GM21390 (cell line): ENCODE measurements at regions not wholly inside any gene's neighbourhood (a gene's known extent, or its start where the extent isn't known, plus 50 kb on each side); places are given as distances from the start of the nearest gene placed in this dataset.
"Not testable (repeated sequence)": the region's sequence is repeated elsewhere in the genome, so short reads cannot be mapped to it uniquely, and the experiment has no call there.

Experiments used
- ATAC-seq: cut with Tn5 transposase; IDR thresholded peaks from one replicate; pipeline ENCODE4 v1.9.1; 2021; ENCODE audit not compliant: unreplicated experiment

DNA sequence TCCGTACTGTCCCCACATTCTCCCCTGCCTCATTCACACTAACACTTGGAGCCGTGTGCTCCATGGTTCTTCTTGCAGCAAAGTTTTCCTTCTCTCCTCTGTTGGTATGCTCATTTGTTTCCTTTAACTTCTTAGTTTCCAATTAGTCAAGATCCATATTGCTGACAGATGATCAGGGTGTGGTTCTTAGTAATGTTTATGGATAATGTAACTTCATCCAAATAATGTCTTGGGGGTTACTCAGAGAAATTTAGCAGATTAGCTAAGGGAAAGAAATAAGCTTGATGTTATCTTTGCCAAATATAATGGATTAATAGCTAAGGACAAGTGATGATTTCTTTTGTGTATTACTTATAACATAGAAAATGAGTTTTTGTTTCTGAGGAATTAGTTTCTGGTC is 174.4 kb downstream of the NUFIP1 start:
- ATAC-seq, result no peak

DNA sequence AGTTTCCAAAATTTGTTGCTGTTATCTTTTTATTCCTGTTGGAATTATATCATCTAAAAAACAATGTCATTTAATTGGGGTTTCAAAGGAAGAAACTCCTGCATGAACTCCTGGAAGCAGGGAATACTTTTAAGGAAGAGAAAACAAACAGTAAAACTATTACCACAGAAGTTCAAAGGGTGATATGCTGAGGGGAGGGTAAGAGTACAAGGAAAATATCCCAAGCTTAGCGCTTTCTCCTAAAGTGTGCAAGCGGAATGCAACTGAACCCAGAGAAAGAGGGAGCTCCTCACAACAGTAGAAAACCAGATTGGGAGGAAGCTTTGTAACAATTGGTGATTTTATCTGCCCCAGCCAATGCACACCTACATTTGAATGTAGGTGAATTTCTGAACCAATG is 175.1 kb downstream of the NUFIP1 start:
- ATAC-seq, result no peak

DNA sequence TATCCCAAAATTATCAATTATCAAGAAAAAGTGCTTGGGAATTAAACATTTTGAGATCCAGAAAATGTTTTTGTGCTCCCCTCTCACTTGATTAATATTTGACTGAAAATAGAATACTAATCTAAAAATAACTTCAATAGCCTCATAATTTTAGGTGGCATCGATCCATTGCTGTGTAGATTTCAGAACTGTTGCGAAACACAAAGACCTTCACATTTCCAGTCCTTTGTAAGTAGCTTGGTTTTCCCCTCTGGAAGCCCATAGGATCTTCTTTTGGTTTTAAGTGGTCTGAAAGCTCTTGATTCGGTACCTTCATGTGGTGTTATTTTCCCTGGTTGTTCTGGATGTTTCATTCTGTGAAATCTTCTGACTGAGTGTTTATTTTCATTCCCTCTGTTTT is 176.5 kb downstream of the NUFIP1 start:
- ATAC-seq, result no peak

- ATAC-seq, result no peak
Observed at GRCh38 chr13:44810061-44810840, 179.0 kb downstream of the NUFIP1 start.

DNA sequence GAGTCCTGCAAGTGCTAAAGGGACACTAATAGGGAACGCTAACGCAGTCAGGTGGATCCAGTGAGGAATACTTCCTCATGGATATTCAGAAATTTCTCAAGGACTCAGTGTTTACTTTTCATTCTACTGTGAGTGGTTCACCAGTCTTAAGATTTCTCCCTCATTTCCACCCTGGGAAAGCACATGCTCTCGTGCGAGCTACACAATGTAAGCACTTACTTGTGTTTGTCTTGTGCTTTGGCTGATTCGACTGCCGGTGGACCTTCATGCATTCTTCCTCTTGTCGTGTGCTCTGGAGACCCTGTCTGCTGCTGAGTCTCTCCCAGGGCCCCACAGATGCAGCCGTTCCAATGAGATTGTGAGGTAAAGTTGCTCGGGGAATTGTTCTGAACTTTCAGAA is 180.1 kb downstream of the NUFIP1 start:
- ATAC-seq, result no peak

DNA sequence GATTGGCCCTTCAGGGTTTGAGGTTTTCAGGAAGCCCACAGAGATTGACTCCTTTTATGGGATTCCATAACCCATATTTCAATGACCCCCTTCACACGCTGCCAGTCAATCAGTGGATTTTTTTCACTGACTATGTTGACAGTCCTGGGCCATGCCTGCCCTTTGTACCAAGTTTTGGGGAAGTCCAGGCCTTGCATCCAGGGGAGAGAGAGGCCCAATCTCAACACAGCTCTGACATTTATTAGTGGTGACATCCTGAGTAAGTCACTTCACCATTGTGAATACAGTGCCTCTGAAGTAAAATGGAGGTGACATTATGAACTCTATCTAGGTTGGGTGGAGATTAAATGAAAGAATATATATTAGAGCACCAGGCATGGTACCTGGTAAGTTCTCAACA is 181.1 kb downstream of the NUFIP1 start:
- no peak for ATAC-seq

DNA sequence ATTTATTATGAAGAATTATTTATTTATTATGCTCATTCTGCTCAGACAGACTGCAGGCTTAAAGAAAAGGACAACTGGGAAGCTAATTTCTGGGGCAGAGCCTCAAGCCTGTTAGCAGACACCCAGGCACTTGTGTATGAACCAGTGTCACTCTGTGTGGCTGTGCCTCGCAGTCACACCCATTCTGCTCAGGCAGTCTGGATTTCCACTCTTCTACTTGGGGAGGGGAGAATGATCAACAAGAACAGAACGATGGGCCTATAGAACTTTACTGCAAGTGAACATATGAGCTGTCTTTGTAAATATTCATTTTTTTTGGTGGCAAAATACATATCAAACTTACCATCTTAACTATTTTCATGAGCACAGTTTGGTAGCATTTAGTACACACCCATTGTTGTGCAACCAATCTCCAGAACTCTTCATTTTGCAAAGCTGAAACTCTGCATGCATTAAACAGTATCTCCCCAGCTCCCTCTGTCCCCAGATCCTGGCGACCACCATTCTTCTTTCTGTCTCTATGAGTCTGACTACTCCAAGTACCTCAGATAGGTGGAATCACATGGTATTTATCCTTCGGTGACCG is 181.7 kb downstream of the NUFIP1 start:
- ATAC-seq, result no peak

DNA sequence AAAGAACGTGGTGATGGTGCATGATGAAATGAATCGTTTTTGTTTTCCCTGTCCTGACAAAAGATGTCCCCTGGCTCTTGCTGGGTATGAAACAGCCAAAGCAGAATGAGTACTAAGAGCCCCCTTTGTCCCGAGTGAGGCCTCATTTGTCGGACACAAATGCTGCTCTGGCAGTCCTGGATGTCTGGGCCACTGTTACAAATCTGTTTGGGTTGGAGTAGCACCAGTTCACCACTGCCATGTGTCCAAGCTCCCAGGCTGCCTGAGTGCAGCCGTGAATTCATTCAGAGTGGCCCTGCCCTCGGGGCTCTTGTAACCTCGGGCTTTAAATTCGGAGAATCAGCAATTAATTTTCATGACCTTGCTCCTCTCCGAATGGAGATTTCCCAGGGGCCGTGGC is 182.4 kb downstream of the NUFIP1 start:
- ATAC-seq, result no peak

DNA sequence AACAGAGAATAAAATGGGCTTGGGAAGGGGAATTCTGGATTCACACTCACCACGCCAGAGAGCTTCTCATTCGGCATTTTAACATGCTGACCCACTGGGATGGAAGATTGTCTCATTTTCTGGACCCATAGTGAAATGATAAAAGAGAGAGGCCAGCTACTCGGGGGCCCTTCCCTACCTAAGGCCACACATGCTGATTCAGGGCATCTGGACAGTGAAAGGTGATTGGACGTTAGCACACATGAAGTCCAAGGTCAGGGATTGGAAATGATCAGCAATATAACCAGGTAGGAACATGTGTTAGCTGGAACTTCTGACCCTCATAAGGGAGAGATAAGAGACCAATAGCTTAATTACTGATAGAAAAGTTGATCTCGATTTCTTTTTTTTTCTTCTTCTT is 183.7 kb downstream of the NUFIP1 start:
- no peak for ATAC-seq

- no peak for ATAC-seq
Observed at GRCh38 chr13:44803390-44803789, 185.9 kb downstream of the NUFIP1 start.

GRCh38 chr13:44802491-44802890 is 186.8 kb downstream of the NUFIP1 start:
- no peak for ATAC-seq

DNA sequence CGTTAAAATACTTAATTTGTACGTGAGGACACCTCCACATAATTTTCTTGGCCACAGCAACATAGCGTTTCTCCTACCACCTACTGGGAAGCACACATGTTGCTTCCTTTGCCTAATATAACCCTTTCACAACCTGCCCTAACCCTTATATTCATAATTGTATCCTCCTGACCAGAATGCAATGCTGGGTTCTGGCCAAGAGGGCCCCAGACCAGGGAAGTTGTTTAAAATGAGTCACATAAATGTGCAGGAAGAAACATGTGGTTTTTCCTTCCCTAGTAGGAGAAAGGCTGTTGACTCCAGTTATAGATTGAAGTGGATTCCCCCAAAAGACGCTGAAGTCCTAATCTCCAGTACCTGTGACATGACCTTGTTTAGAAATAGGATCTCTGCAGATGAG is 187.3 kb downstream of the NUFIP1 start:
- no peak for ATAC-seq

- no peak for ATAC-seq
Observed at GRCh38 chr13:44800626-44801025, 188.6 kb downstream of the NUFIP1 start.

DNA sequence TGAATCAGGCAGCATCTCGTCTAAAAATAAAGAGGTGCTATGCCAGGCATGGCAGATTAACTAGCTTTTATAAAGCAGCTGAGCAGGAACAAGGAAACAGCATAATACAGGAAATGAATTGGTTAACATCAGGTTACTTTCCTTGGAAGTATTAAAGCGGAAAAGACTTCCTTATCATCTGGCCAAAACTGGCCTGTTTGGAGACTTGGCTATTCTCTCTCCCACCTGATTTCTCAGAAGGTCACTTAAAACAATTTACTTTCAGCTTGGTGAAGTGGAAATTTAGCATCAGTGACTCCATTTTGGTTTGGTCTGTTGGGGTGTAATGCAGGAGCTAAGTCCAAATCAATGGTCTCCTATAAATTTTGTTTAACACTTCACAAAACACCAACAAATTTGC is 191.6 kb downstream of the NUFIP1 start:
- ATAC-seq, result no peak

DNA sequence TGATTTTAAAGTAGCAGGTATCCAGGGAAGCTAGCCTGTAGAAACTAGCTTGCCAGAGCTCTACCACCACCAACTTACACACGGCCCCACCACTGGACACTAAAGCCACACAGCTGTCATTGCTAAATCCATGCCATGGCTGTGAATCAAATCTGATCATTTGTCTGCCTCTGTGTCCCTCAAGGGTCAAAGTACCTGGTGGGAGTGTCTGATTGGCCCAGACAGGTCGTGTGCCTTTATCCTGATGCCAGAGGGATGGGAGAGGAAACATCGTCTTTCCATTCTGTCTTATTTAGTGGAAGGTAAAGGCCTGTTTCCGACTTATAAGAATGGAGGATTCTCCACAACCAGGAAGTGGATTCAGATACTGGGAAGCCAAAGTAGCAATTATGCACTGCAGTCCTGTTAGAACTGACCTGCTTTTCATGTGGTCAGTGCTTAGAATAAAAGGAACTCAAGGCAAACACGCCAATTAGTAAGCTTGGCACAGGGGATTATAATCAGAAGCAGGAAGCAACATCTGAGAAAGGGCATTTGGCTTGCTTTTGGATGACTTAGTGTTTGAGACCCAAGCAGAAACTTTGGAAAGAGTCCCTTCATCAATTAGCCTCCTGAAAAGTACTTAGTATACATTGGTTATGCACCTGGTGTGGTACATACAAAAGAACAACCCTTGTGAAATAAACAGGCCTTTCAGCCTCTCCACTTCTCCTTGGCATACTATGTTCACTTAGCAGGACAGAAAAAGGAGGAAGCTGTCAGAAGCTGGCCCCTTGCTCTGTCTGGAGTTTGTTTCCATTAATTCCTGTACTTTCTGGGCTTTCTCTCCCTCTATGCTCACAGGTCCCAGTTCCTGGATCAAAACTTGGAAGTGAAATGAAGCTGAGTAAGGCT is 192.4 kb downstream of the NUFIP1 start:
- no peak for ATAC-seq

DNA sequence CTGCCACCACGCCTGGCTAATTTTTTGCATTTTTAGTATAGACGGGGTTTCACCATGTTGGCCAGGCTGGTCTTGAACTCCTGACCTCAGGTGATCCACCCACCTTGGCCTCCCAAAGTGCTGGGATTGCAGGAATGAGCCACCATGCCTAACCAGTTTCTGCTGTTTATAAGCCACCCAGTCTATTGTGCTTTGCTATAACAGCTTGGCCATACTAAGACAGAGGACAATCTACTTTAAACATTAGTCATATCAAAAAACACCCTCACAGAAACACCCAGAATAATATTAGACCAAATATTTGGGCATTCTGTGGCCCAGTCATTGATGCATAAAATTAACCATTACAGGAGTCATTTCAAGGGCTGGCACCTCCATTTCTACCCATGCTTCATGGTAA is 193.2 kb downstream of the NUFIP1 start:
- ATAC-seq, result not testable (repeated sequence)

DNA sequence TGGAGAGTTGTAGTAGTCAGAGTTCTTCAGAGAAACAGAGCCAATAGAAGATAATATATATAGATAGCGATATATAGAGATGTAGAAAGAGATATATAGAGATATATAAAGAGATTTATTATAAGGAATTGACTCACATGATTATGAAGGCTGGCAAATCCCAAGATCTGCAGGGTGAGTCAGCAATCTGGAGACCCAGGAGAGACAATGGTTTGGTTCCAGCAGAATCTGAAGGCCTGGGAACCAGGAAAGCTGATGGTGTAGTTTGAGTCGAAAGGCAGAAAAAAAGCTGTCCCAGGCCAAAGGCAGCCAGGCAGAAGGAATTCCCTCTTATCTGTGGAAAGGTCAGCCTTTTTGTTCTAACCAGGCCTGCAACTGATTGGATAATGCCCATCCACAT is 194.1 kb downstream of the NUFIP1 start:
- ATAC-seq, result no peak

- ATAC-seq, result no peak
Observed at GRCh38 chr13:44792096-44792495, 197.2 kb downstream of the NUFIP1 start.

DNA sequence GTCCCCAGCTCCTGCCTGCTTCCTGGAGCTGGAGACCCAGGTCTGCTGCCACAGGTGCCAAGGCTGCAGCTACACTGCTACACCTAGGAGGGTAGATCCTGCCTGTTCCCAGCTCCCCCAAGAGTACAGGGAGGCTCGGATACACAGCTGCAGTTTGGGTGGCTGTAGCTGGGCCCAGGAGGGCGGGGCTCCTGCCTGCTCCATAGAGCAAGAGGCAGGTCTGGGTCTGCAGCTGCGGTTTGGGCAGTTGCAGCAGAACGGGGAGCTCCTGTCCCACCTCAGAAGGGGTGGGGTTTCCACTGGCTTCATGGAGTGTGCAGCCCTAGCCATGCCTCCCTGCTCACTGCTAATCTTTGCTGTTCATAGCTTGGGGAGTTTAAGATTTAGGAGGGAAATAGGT is 199.0 kb downstream of the NUFIP1 start:
- no peak for ATAC-seq

DNA sequence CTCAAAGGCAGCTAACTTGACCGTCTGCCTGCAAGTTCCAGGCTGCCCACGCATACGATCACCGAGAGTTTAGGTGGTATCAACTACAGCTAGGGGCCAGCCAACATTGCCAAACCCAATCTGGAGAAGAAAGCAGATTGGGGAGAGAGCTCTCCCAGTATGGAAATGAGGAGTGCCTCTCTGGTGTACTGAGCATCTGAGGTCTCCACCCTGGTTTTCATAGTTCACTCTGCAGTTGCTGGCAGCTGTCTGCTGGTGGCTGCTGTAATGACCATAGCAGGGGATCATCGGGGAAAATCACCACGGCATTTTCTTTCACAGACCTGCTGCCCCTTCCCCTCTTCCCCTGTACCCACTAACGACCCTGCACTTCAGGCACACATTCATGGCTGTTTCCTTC is 201.7 kb downstream of the NUFIP1 start:
- ATAC-seq, result no peak

DNA sequence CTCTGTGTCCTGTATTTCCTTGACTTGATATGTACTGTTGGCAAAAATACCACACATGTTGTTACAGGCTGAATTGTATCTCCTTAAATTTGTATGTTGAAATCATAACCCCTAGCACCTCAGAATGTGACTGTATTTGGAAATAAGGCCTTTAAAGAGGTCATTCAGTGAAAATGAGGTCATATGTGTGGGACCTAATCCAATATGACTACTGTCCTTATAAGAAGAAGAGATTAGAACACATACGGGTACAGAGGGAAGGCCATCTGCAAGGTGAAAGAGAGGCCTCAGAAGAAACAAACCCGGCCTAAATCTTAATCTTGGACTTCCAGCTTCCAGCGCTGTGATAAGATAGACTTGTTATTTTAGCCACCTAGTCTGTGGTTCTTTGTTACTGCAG is 202.5 kb downstream of the NUFIP1 start:
- no peak for ATAC-seq

GRCh38 chr13:44785401-44785800 is 203.9 kb downstream of the NUFIP1 start:
- ATAC-seq, result no peak
